GM12892 (cell line): ENCODE measurements at regions not wholly inside any gene's neighbourhood (a gene's known extent, or its start where the extent isn't known, plus 50 kb on each side); places are given as distances from the start of the nearest gene placed in this dataset.

Experiments used
- POLR2A ChIP-seq: IDR thresholded peaks from 2 replicates; pipeline ENCODE4 v1.6.1; 2011; ENCODE audit warnings: low read depth, low read length, control low read depth
- POLR2AphosphoS5 ChIP-seq: IDR thresholded peaks from 2 replicates; pipeline ENCODE4 v1.6.1; 2011; ENCODE audit warnings: low read depth, low read length, control low read depth
- TAF1 ChIP-seq: IDR thresholded peaks from 2 replicates; pipeline ENCODE4 v1.6.1; 2011; ENCODE audit warnings: low read depth, mild to moderate bottlenecking, control low read depth, low read length, borderline replicate concordance

DNA sequence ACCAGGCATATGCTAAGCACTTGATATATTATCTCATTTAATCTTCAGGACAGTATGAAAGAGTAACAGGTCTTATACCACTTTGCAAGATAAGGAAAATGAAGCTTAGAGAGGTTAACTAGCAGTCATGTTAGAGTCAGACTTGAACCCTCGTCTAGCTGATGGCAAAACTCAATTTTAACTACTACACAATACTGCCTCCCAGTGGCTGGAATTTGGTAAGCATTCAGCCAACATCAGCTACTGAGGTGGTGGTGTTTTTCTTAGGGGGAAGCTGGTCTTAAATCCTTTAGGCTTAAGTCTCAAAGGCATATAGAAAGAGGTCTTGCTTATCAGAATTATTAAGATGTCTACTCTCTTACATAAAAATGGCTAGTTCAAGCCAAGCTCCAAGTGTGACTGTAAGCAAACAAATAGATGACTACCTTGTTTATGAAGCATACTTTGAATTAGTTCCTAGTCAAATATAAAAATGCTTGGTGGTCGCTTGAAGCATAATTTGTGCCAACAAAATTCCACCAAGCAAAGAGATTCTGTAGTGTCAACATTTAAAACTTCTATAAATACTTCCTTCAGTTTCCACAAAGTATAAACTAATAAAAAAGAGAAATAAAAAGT is 325.4 kb upstream of the FIGN start:
- TF ChIP-seq POLR2A (no peak), TAF1 (no peak), POLR2AphosphoS5 (no peak)
